HCT116 (cell line): ENCODE measurements at regions not wholly inside any gene's neighbourhood (a gene's known extent, or its start where the extent isn't known, plus 50 kb on each side); places are given as distances from the start of the nearest gene placed in this dataset.

ENCODE experiments used
- ATAC-seq: fragments of 200-7000 bp; cut with Tn5 transposase; 2 replicates; pipeline ENCODE4 v1.9.1; 2020; ENCODE audit warnings: mild to moderate bottlenecking, moderate library complexity
- BruUV-seq: library from RNA; stranded (reverse); fragments of 400-500 nt; replicated peaks from 2 replicates; lab custom pipeline; 2021; lab: Mats Ljungman, UMichigan
- CTCF ChIA-PET: fragments of 300-600 bp; sonication (Branson Sonifier 250); formaldehyde crosslinking; loops from one replicate; lab custom pipeline; 2021; ENCODE audit warnings: antibody characterized with exemption; lab: Charles Lee
- POLR2A ChIA-PET: fragments of 300-600, 350-600 bp; sonication (Branson Sonifier 250); formaldehyde crosslinking; loops from one replicate; lab custom pipeline; 2021; ENCODE audit warnings: antibody characterized with exemption; lab: Charles Lee
- RAD21 ChIA-PET, 2 experiments: fragments of 300-600 bp; sonication (Branson Sonifier 250); formaldehyde crosslinking; loops; one replicate each; lab custom pipeline; 2023; ENCODE audit warnings: low total read pairs in 2 of 2; ENCODE audit not compliant: uncharacterized antibody in 2 of 2, unreplicated experiment in 2 of 2, low non-redundant PET in 1 of 2; lab: Charles Lee
- DNase-seq: peaks from one replicate; pipeline ENCODE4 v3.0.0-alpha.2; 2010; ENCODE audit warnings: low read depth, low spot score
- H2AFZ ChIP-seq: fragments of 200-600 bp; shearing (Covaris generic), sonication (generic); 2 replicates; pipeline ENCODE4 v1.6.1; 2017; ENCODE audit warnings: low read depth, mixed run types, mixed read lengths, antibody characterized with exemption, low read length; ENCODE audit not compliant: poor library complexity, severe bottlenecking
- H3K27ac ChIP-seq: 2 replicates; pipeline ENCODE4 v1.5.1; 2012; ENCODE audit warnings: low read depth, low read length
- H3K27me3 ChIP-seq: fragments of 200-600 bp; sonication (generic); 2 replicates; pipeline ENCODE4 v1.6.1; 2016; ENCODE audit warnings: mixed run types, low read length, mixed read lengths; ENCODE audit not compliant: insufficient read depth
- H3K36me3 ChIP-seq, 2 experiments: fragments of 200-500 bp in 1 of 2; fragments of 200-600 bp in 1 of 2; sonication (Bioruptor generic) in 1 of 2; sonication (generic) in 1 of 2; 2 replicates each; pipeline versions ENCODE4 v1.5.1 to v1.6.1; 2014 to 2016; ENCODE audit warnings: low read length in 2 of 2, inconsistent platforms in 1 of 2, mixed read lengths in 1 of 2, mixed run types in 1 of 2; ENCODE audit not compliant: insufficient read depth in 2 of 2, control insufficient read depth in 1 of 2
- H3K4me1 ChIP-seq, 2 experiments: fragments of 200-600 bp in 1 of 2; sonication (generic) in 1 of 2; 2 replicates each; pipeline versions ENCODE4 v1.5.1 to v1.6.1; 2012 to 2017; ENCODE audit warnings: low read length in 2 of 2, inconsistent platforms in 1 of 2, mild to moderate bottlenecking in 1 of 2, mixed read lengths in 1 of 2, mixed run types in 1 of 2, moderate library complexity in 1 of 2; ENCODE audit not compliant: insufficient read depth in 2 of 2, control insufficient read depth in 1 of 2
- H3K4me2 ChIP-seq: fragments of 200-600 bp; sonication (generic); 2 replicates; pipeline ENCODE4 v1.6.1; 2017; ENCODE audit warnings: mixed run types, low read length, mixed read lengths
- H3K4me3 ChIP-seq, 2 experiments: fragments of 200-600 bp in 1 of 2; sonication (generic) in 1 of 2; replicated peaks in 1 of 2; 2 replicates each; pipeline ENCODE4 v1.5.1; 2011 to 2016; ENCODE audit warnings: low read length in 2 of 2, control low read depth in 1 of 2, low read depth in 1 of 2, mild to moderate bottlenecking in 1 of 2, mixed read lengths in 1 of 2, mixed run types in 1 of 2
- H3K79me2 ChIP-seq: fragments of 200-600 bp; sonication (generic); 2 replicates; pipeline ENCODE4 v1.6.1; 2017; ENCODE audit warnings: mild to moderate bottlenecking, mixed run types, low read length, moderate library complexity, mixed read lengths; ENCODE audit not compliant: insufficient read depth
- H3K9ac ChIP-seq: fragments of 200-600 bp; sonication (generic); 2 replicates; pipeline ENCODE4 v1.6.1; 2016; ENCODE audit warnings: low read length, mixed read lengths
- H3K9me2 ChIP-seq: fragments of 200-600 bp; sonication (generic), shearing (Covaris generic); 2 replicates; pipeline ENCODE4 v1.6.1; 2017; ENCODE audit warnings: mixed run types, mild to moderate bottlenecking, moderate library complexity; ENCODE audit not compliant: insufficient read depth
- H3K9me3 ChIP-seq, 2 experiments: fragments of 200-500 bp in 1 of 2; fragments of 200-600 bp in 1 of 2; sonication (Bioruptor generic) in 1 of 2; sonication (generic) in 1 of 2; 2 replicates each; pipeline ENCODE4 v1.6.1; 2014 to 2017; ENCODE audit warnings: low read length in 2 of 2, mixed read lengths in 2 of 2, inconsistent platforms in 1 of 2, low read depth in 1 of 2, mild to moderate bottlenecking in 1 of 2, mixed run types in 1 of 2, moderate library complexity in 1 of 2; ENCODE audit not compliant: control insufficient read depth in 1 of 2, insufficient read depth in 1 of 2
- H4K20me1 ChIP-seq: fragments of 200-600 bp; sonication (generic), shearing (Covaris generic); 2 replicates; pipeline ENCODE4 v1.6.1; 2017; ENCODE audit warnings: mixed run types, mild to moderate bottlenecking, moderate library complexity; ENCODE audit not compliant: insufficient read depth
- ATF3 ChIP-seq: IDR thresholded peaks from 2 replicates; pipeline ENCODE4 v1.6.1; 2012
- CBX3 ChIP-seq: IDR thresholded peaks from 2 replicates; pipeline ENCODE4 v1.6.1; 2012; ENCODE audit warnings: low read depth
- EGR1 ChIP-seq: IDR thresholded peaks from 2 replicates; pipeline ENCODE4 v1.6.1; 2012; ENCODE audit warnings: low read depth
- EZH2 ChIP-seq: fragments of 200-600 bp; sonication (generic); IDR thresholded peaks from 2 replicates; pipeline ENCODE4 v1.6.1; 2017; ENCODE audit warnings: antibody characterized with exemption, mixed run types
- JUND ChIP-seq: IDR thresholded peaks from 2 replicates; pipeline ENCODE4 v1.6.1; 2012
- REST ChIP-seq: IDR thresholded peaks from 2 replicates; pipeline ENCODE4 v1.6.1; 2012; ENCODE audit warnings: low read depth
- SP1 ChIP-seq: IDR thresholded peaks from 2 replicates; pipeline ENCODE4 v1.6.1; 2012; ENCODE audit warnings: low read depth
- SRF ChIP-seq: IDR thresholded peaks from 2 replicates; pipeline ENCODE4 v1.6.1; 2012; ENCODE audit warnings: low read depth
- ZNF274 ChIP-seq: fragments of 200-500 bp; sonication (Bioruptor generic); IDR thresholded peaks from 2 replicates; pipeline ENCODE4 v1.6.1; 2014; ENCODE audit warnings: mild to moderate bottlenecking, low read depth, low read length, inconsistent platforms
- intact Hi-C: fragments of 100-400 bp; cut with micrococcal nuclease; formaldehyde crosslinking; loops from 2 replicates; pipeline ENCODE4 v1.10.0; 2022

- no peaks in the 10 kb centered on the region for H3K27me3 ChIP-seq
- no TSS peak for BruUV-seq
- peaks cover 0 to 8% of the 10 kb centered on the region in 2 experiments; a peak in 1 of 4 replicates for H3K4me1 ChIP-seq
- H3K36me3 ChIP-seq: no peaks in the 10 kb centered on the region
- intact Hi-C loops: no loop called here
- no peaks in the 10 kb centered on the region for H3K79me2 ChIP-seq
- TF ChIP-seq REST (no peak), JUND (no peak), SP1 (no peak), SRF (no peak), EZH2 (no peak), CBX3 (no peak), ATF3 (no peak), EGR1 (no peak), ZNF274 (no peak)
- TF ChIP-seq, all 23 proteins: peak for 0
- POLR2A ChIA-PET: no interaction called here
- H3K27ac ChIP-seq: no peak overlapping the region
- RAD21 ChIA-PET: no interaction called here
- no peaks in the 10 kb centered on the region for H4K20me1 ChIP-seq
- H3K9ac ChIP-seq: no peak overlapping the region
- CTCF ChIA-PET: no interaction called here
- no peak for ATAC-seq
- H3K9me2 ChIP-seq: no peaks in the 10 kb centered on the region
- DNase-seq: no peak
- H3K4me2 ChIP-seq: no peak overlapping the region
- H3K9me3 ChIP-seq: no peaks in the 10 kb centered on the region
- no peak overlapping the region for H3K4me3 ChIP-seq
- no peak overlapping the region for H2AFZ ChIP-seq
Observed at GRCh38 chr10:5297466-5297865, 67.3 kb upstream of the UCN3 start.
